ENCODE measurements at regions not wholly inside any gene's neighbourhood (a gene's known extent, or its start where the extent isn't known, plus 50 kb on each side); places are given as distances from the start of the nearest gene placed in this dataset.

DNA sequence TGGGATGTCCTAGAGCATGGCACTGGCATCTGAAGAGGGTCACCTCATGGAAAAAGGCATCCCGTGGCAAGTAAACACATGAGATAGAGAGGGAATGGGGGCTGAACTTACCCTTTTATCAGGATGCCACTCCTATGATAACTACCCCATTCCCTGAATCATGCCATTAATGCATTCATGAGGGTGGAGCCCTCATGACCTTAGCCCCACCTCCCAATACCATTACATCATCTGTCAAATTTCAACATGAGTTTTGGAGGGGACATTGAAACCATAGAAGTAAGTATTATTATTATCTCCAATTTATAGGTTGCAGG, 65.2 kb downstream of the MTNR1B start:
- no peaks in the 10 kb centered on the region; a peak in 1 of 5 replicates for H3K9me3 Mint-ChIP-seq
- H3K56ac ChIP-seq (ENCODE audit: insufficient read length, low read depth, low read length) = no peak overlapping the region
- no peak overlapping the region for H3K27ac ChIP-seq (ENCODE audit: insufficient read length, low read depth, low read length)
- no peak overlapping the region for H2BK15ac ChIP-seq (ENCODE audit: low read depth, low read length)
- H3K79me1 ChIP-seq (ENCODE audit: insufficient read depth, low read depth, low read length, poor library complexity, severe bottlenecking) = no peaks in the 10 kb centered on the region
- H2BK20ac ChIP-seq (ENCODE audit: low read depth, low read length, poor library complexity, severe bottlenecking) = no peak overlapping the region
- no peak overlapping the region for H3K23ac ChIP-seq (ENCODE audit: insufficient read length, low read depth, low read length)
- no peak overlapping the region for H2BK5ac ChIP-seq (ENCODE audit: insufficient read length, low read length)
- no peak overlapping the region for H2BK12ac ChIP-seq (ENCODE audit: insufficient read length, low read depth, low read length)
- no peaks in the 10 kb centered on the region for H4K20me1 ChIP-seq (ENCODE audit: control insufficient read depth, insufficient read depth, insufficient read length)
- H3K27me3 Mint-ChIP-seq (ENCODE audit: low read depth) = no peaks in the 10 kb centered on the region
- no peaks in the 10 kb centered on the region for H3K27me3 ChIP-seq (ENCODE audit: insufficient read depth, low read length)
- no CpG with 5 or more reads among the region's 1 CpG for WGBS (ENCODE audit: extremely low coverage, insufficient read length, low lambda C conversion rate)
- no peak overlapping the region for H4K5ac ChIP-seq (ENCODE audit: insufficient read length, low read depth, low read length)
- peaks cover 10 to 15% of the 10 kb centered on the region in 2 experiments for H3K4me1 Mint-ChIP-seq
- no peak overlapping the region for H3K4me2 ChIP-seq (ENCODE audit: insufficient read depth, insufficient read length, low read length)
- no peak overlapping the region for H3K14ac ChIP-seq (ENCODE audit: insufficient read depth, low read length)
- no peaks in the 10 kb centered on the region for H3K23me2 ChIP-seq (ENCODE audit: insufficient read length, low read depth, low read length, poor library complexity, severe bottlenecking)
- H3K79me2 ChIP-seq (ENCODE audit: insufficient read depth, low read length) = no peaks in the 10 kb centered on the region
- H2AFZ ChIP-seq (ENCODE audit: low read length) = no peak overlapping the region
- no peak for DNase-seq
- TF ChIP-seq CTCF (conservative IDR thresholded peaks at IDR 0.05) = no peak
- no peak overlapping the region for H3K4ac ChIP-seq (ENCODE audit: low read depth, low read length)
- H4K91ac ChIP-seq (ENCODE audit: insufficient read length, low read depth, low read length) = no peak overlapping the region
- H2BK120ac ChIP-seq (ENCODE audit: low read depth, low read length, poor library complexity, severe bottlenecking) = no peak overlapping the region
- no peak overlapping the region for H3K27ac Mint-ChIP-seq
- H3K36me3 Mint-ChIP-seq (ENCODE audit: insufficient read depth in 1 of 3, low read depth in 3 of 3) = no peaks in the 10 kb centered on the region; a peak in 2 of 7 replicates
- no peak overlapping the region for H3K4me3 Mint-ChIP-seq
- no peak overlapping the region for H4K8ac ChIP-seq (replicated peaks; ENCODE audit: insufficient read length, low read depth, low read length)
- H3K18ac ChIP-seq (ENCODE audit: insufficient read length, low read depth, low read length) = no peak overlapping the region
- peaks cover 2% of the 10 kb centered on the region; the same call in 1 of the 2 replicates for H3K4me1 ChIP-seq (ENCODE audit: insufficient read depth, low read length)
- H3T11ph ChIP-seq (ENCODE audit: low read length) = no peak overlapping the region
- no peaks in the 10 kb centered on the region for H3K9me3 ChIP-seq (ENCODE audit: control insufficient read depth, low read depth, low read length)
- H2AK5ac ChIP-seq (ENCODE audit: insufficient read length, low read length) = no peak overlapping the region
- no peak overlapping the region for H3K9ac ChIP-seq (ENCODE audit: extremely low read depth, insufficient read length, low read length)
